ENCODE measurements at regions not wholly inside any gene's neighbourhood (a gene's known extent, or its start where the extent isn't known, plus 50 kb on each side); places are given as distances from the start of the nearest gene placed in this dataset.

DNA sequence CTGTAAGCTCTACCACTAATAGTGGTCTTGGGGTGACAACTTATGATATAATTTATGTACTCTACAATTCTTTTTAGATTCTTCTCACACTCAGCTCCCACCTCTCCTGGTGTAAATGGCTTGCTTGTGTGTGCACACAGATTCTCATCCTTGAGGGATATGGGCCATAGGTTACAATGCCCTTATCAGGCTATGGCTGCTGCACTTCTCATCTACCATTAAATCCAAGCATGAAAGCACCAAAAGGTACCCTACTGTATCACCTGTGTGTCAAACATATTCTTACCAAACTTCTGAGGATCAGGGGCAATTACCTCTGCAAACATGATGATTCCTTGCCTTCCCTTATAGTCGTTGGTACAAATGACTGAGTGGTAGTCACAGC, 891.9 kb downstream of the SQOR start:
- Mint-ChIP-seq H3K36me3 (ENCODE audit: low read depth) (no peaks in the 10 kb centered on the region), H3K4me3 (no peak overlapping the region)
- ATAC-seq = no peak

DNA sequence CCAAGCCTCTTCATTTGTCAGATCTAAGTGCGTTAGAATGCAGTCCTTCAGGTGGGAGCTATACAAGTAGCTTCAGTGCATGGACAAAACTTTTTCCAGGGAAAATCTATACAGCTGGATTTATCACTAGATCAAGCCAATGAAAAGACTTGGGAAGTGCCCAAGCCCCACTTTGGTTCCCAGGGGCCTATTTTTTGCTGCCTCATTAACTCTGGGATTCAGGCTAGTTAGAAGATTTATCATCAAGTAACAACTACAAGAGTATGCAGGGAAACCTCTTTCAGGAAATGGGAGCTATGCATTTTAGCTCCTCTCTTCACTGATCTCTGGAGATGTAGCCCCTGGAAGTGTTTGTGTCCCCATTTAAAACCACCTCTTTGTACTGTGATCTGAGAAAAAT, 908.8 kb downstream of the SQOR start:
- ATAC-seq = no peak
- H3K4me1 Mint-ChIP-seq = no peaks in the 10 kb centered on the region
- H3K36me3 Mint-ChIP-seq (ENCODE audit: low read depth) = no peaks in the 10 kb centered on the region
- H3K27me3 Mint-ChIP-seq = no peaks in the 10 kb centered on the region
- no peak for DNase-seq
- H3K27ac Mint-ChIP-seq = no peak overlapping the region
- no peak overlapping the region for H3K4me3 Mint-ChIP-seq
- H3K9me3 ChIP-seq (ENCODE audit: control insufficient read depth, low read length, poor library complexity, severe bottlenecking) = no peaks in the 10 kb centered on the region

More for the DNA sequence above, 891.9 kb downstream of the SQOR start:
- H3K27ac Mint-ChIP-seq = no peak overlapping the region
- H3K4me1 Mint-ChIP-seq = no peaks in the 10 kb centered on the region
- H3K27me3 Mint-ChIP-seq = no peaks in the 10 kb centered on the region
- H3K9me3 ChIP-seq (ENCODE audit: control insufficient read depth, low read length, poor library complexity, severe bottlenecking) = no peaks in the 10 kb centered on the region
- no peak for DNase-seq

DNA sequence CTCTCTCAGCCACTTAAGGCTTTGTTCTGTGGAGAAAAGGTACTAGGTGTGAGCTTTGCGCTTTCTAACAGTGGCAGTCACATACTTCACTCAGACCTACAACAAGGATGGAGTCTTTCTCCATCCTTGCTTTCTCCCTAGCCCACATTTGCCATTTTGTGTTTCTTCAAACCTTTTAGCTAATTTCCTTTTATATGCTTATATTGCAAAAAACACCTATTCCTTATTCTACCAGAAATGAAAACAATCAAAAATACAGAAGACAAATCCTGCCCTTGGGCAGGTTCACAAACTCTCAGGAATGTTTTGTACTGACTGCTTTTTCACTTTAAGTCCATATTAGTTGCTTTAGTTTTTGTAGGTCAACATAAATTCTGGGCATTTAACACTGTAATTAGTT, 914.2 kb downstream of the SQOR start:
- ATAC-seq = no peak
- Mint-ChIP-seq H3K27me3 (no peaks in the 10 kb centered on the region), H3K27ac (no peak overlapping the region), H3K36me3 (ENCODE audit: low read depth) (no peaks in the 10 kb centered on the region), H3K4me3 (no peak overlapping the region), H3K4me1 (no peaks in the 10 kb centered on the region)
- no peaks in the 10 kb centered on the region for H3K9me3 ChIP-seq (ENCODE audit: control insufficient read depth, low read length, poor library complexity, severe bottlenecking)
- no peak for DNase-seq

DNA sequence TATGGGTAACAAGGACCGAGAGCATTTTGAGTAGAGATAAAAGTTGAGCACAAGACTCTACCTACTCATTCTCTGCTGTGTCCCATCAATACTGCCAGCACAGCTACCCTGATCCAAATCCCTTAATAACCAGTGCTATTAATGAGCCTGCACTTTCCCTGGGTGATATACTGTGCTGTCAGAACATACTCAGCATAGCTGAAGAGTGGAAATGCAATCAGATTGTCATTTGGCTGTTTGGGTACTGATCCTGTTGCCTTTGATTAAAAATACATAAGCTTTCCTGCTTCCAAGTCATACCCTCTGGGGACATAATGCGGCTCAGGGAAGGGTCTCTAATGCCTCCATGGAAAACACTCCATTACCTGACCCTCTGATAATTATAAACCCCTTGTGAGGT, 917.5 kb downstream of the SQOR start:
- no peak overlapping the region for H3K4me3 Mint-ChIP-seq
- H3K4me1 Mint-ChIP-seq = no peaks in the 10 kb centered on the region
- no peak for ATAC-seq
- no peaks in the 10 kb centered on the region for H3K9me3 ChIP-seq (ENCODE audit: control insufficient read depth, low read length, poor library complexity, severe bottlenecking)
- no peaks in the 10 kb centered on the region for H3K27me3 Mint-ChIP-seq
- no peak overlapping the region for H3K27ac Mint-ChIP-seq
- no peak for DNase-seq
- no peaks in the 10 kb centered on the region for H3K36me3 Mint-ChIP-seq (ENCODE audit: low read depth)

DNA sequence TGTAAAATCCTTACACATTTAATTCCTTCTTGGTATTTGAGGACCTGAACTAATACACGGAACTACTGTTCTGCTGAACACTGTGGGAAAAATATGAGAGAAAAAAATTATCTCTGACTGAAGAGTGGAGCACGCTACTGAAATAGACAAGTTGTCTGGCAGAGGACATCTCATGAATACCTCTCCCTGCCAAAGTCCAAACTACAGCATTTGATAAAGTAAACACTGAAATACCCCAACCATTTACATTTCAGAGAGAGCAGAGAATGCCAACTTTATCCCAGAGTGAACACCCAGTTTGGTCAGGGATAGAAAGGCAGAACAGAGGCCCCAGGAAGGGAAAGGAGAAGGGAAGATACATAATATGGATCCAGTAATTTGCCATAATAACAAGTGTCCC, 920.7 kb downstream of the SQOR start:
- ATAC-seq = no peak
- DNase-seq = no peak
- Mint-ChIP-seq H3K36me3 (ENCODE audit: low read depth) (no peaks in the 10 kb centered on the region), H3K4me1 (no peaks in the 10 kb centered on the region), H3K27me3 (no peaks in the 10 kb centered on the region), H3K4me3 (no peak overlapping the region), H3K27ac (no peak overlapping the region)
- no peaks in the 10 kb centered on the region for H3K9me3 ChIP-seq (ENCODE audit: control insufficient read depth, low read length, poor library complexity, severe bottlenecking)

DNA sequence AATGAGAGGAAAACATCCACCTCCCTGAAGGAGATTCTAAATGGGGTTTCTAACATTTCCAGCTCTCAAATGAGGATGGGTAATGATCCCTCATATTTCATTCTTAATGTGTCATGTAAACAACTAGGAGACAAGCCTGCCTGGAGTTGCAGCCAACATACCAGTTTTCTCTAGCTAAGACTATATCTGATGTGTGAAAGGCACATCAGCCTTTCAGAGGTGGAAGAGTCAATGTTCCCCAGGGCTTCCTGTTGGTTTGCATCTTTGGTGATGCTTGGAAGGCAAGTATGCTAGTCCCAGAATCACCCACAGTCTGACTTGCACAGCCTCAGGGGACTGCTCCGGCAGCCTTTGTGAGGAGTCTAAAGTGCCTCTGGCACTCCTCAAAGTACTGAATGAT, 921.2 kb downstream of the SQOR start:
- no peaks in the 10 kb centered on the region for H3K27me3 Mint-ChIP-seq
- ATAC-seq (no peak), DNase-seq (no peak)
- no peaks in the 10 kb centered on the region for H3K9me3 ChIP-seq (ENCODE audit: control insufficient read depth, low read length, poor library complexity, severe bottlenecking)
- H3K36me3 Mint-ChIP-seq (ENCODE audit: low read depth) = no peaks in the 10 kb centered on the region
- H3K4me1 Mint-ChIP-seq = no peaks in the 10 kb centered on the region
- no peak overlapping the region for H3K4me3 Mint-ChIP-seq
- H3K27ac Mint-ChIP-seq = no peak overlapping the region

DNA sequence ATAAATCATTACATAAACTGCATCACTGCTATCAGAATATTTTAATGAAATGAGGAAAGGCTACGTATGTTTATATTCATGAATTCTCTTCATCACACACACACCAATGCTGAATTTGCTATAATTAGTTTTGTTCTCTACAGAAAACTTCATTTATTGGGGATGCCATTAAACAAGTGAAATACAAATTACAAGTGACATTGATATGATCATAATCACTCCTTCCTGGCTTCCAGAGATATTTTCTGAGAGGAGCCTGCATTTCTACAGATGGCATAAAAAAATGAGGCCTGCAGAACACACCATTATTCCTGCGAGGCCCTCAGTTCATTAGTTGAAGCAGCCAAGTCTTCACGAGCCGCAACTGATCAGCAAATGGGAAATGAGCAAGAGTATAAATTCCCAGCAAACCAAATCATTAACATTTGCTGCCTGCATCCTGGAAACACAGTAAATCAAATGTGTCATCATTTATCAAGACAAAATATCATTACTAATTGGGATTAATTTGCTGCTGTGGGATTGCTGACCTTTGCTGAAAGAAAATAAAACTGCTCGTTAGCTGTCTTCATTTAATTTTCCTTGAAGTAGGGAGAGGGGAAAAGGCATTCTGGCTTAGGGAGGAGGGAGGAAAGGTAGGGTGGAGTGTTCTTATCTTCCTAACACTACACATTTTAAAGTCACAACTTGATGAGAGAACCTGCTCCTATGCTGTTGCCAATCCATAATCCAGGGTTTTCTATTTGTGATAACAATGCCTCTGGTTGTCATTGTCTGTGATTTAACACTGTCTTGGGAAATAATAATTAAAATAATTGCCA, 921.9 kb downstream of the SQOR start:
- no peak for ATAC-seq
- Mint-ChIP-seq H3K4me3 (no peak overlapping the region), H3K27me3 (no peaks in the 10 kb centered on the region)

DNA sequence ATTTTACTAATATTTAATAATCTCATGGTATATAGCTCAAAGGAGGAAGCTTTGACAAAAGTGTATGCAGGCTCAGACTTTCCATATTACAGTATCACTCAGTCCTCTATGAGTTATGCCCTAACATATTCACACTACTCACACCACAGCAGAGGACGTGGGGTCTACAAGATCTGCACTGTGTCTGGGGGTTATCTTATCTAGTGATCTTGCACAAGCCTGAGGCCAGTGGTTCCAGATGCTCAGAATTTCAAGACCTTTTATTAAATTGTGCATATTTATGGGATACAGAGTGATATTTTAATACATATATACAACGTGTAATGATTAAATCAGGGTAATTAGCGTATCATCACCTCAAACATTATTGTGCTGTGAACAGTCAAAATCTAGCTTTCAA, 933.1 kb downstream of the SQOR start:
- Mint-ChIP-seq H3K4me1 (no peaks in the 10 kb centered on the region), H3K27ac (no peak overlapping the region), H3K27me3 (no peaks in the 10 kb centered on the region), H3K4me3 (no peak overlapping the region), H3K36me3 (ENCODE audit: low read depth) (no peaks in the 10 kb centered on the region)
- no peak for ATAC-seq
- DNase-seq = no peak
- no peaks in the 10 kb centered on the region for H3K9me3 ChIP-seq (ENCODE audit: control insufficient read depth, low read length, poor library complexity, severe bottlenecking)

More for the DNA sequence above, 921.9 kb downstream of the SQOR start:
- Mint-ChIP-seq H3K27ac (no peak overlapping the region), H3K4me1 (no peaks in the 10 kb centered on the region), H3K36me3 (ENCODE audit: low read depth) (no peaks in the 10 kb centered on the region)
- DNase-seq = no peak
- no peaks in the 10 kb centered on the region for H3K9me3 ChIP-seq (ENCODE audit: control insufficient read depth, low read length, poor library complexity, severe bottlenecking)

DNA sequence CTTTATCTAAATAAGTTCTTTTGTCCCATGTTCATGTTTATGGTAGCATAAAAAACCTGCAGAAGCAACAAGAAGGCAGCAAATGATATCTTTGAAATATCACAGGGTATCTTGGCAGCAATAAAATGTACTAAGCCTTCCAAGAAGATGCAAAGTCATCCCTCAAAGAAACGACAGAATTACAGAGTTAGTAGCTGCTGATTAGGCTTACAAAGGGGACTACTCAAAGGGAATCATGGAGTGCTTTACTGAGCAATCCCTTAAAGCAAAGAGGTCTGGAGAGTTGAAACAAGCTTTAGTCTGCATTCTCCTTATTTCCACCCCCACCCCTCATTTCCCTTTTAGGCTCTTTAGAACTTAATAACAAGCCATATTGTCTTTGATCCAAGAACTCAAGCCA, 935.0 kb downstream of the SQOR start:
- Mint-ChIP-seq H3K27ac (no peak overlapping the region), H3K4me3 (no peak overlapping the region), H3K36me3 (ENCODE audit: low read depth) (no peaks in the 10 kb centered on the region), H3K4me1 (no peaks in the 10 kb centered on the region), H3K27me3 (no peaks in the 10 kb centered on the region)
- DNase-seq (no peak), ATAC-seq (no peak)
- no peaks in the 10 kb centered on the region for H3K9me3 ChIP-seq (ENCODE audit: control insufficient read depth, low read length, poor library complexity, severe bottlenecking)

DNA sequence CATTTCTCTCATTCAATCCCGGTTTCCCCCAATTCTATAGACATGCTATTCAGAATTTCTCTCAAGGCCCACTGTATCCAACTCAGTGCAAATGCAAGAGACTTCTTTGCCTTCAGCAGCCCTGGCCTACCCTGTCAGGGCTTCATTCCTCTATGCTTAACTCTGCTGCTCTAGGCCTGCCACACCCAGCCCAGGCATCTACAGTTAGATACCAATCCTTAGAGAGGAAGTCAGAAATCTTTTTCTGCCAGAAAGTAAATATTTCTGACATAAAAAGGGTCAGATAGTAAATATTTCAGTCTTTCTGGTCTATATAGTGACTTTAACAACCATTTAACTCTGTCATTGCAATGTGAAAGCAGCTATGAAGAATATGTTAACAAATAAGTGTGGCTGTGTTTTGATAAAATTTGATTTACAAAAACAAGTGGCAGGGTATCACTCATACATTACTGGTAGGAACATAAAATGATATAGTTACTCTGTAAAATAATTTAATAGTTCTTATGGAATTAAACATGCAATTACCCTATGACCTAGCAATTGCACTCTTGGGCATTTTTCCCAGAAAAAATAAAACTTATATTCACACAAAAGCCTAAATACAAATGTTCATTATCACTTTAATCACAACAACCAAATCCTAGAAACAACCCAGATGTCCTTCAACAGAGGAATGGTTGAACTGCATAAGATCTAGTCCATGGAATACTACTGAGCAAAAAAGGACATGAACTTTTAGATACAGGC, 942.0 kb downstream of the SQOR start:
- ATAC-seq (no peak), DNase-seq (no peak)
- H3K9me3 ChIP-seq (ENCODE audit: control insufficient read depth, low read length, poor library complexity, severe bottlenecking) = no peaks in the 10 kb centered on the region
- H3K36me3 Mint-ChIP-seq (ENCODE audit: low read depth) = no peaks in the 10 kb centered on the region
- H3K4me3 Mint-ChIP-seq = no peak overlapping the region
- no peak overlapping the region for H3K27ac Mint-ChIP-seq
- no peaks in the 10 kb centered on the region for H3K27me3 Mint-ChIP-seq
- no peaks in the 10 kb centered on the region for H3K4me1 Mint-ChIP-seq

DNA sequence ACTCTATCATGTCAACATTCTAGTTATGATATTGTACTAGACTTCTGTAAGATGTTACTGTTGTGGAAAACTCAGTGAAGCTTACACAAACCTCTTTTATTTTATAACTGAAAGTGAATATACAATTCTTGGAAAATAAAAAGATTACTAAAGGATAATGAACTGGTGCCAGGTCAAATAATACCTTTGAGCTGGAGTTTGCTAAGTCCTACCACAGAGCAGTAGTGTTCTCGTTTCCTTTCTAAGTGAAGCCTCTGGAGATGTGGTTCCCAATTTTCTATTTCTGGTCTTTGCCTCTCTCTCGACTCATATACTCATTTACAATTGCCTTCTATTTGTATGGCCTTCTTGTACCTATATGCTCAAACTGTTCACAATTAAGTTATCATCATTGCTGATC, 942.9 kb downstream of the SQOR start:
- no peak for ATAC-seq
- no peaks in the 10 kb centered on the region for H3K9me3 ChIP-seq (ENCODE audit: control insufficient read depth, low read length, poor library complexity, severe bottlenecking)
- DNase-seq = no peak
- Mint-ChIP-seq H3K4me1 (no peaks in the 10 kb centered on the region), H3K27me3 (no peaks in the 10 kb centered on the region), H3K27ac (no peak overlapping the region), H3K36me3 (ENCODE audit: low read depth) (no peaks in the 10 kb centered on the region), H3K4me3 (no peak overlapping the region)

DNA sequence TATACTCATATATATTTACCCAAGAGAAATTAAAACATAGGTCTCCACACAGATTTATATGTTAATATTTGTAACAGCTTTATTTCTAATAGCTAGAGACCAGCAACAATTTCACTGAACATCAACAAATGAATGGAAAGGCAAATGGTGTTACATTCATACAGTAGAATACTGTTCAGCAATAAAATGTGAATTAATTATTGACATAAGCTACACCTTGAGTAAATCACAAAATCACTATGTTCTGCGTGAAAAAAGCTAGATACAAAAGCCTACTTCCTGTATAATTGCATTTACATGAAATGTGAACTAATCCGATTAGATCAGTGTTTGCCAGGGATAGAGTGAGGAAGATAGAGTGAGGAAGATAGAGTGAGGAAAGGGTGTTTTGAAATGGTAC, 945.7 kb downstream of the SQOR start:
- no peaks in the 10 kb centered on the region for H3K4me1 Mint-ChIP-seq

DNA sequence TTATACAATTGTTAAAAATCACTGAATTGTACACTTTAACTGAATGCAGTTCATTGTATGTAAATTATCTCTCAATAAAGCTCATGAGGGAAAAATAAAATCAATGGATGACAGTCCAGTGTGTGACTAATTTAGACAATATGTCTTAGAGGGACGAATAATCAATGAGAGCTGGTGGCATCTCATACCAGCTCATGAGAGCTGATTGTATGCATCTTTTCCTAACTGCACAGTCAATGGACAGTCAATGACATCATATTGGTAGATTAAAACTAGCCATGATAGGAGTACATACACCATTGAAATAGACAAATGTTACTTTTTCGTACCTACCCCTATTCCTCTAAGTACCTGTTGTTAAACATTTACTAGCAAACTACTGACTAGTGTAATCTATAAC, 946.1 kb downstream of the SQOR start:
- Mint-ChIP-seq H3K27ac (no peak overlapping the region), H3K36me3 (ENCODE audit: low read depth) (no peaks in the 10 kb centered on the region), H3K4me3 (no peak overlapping the region), H3K4me1 (no peaks in the 10 kb centered on the region), H3K27me3 (no peaks in the 10 kb centered on the region)
- ATAC-seq (no peak), DNase-seq (no peak)
- no peaks in the 10 kb centered on the region for H3K9me3 ChIP-seq (ENCODE audit: control insufficient read depth, low read length, poor library complexity, severe bottlenecking)

More for the DNA sequence above, 945.7 kb downstream of the SQOR start:
- Mint-ChIP-seq H3K4me3 (no peak overlapping the region), H3K36me3 (ENCODE audit: low read depth) (no peaks in the 10 kb centered on the region), H3K27me3 (no peaks in the 10 kb centered on the region), H3K27ac (no peak overlapping the region)
- no peak for ATAC-seq
- DNase-seq = no peak
- H3K9me3 ChIP-seq (ENCODE audit: control insufficient read depth, low read length, poor library complexity, severe bottlenecking) = no peaks in the 10 kb centered on the region

DNA sequence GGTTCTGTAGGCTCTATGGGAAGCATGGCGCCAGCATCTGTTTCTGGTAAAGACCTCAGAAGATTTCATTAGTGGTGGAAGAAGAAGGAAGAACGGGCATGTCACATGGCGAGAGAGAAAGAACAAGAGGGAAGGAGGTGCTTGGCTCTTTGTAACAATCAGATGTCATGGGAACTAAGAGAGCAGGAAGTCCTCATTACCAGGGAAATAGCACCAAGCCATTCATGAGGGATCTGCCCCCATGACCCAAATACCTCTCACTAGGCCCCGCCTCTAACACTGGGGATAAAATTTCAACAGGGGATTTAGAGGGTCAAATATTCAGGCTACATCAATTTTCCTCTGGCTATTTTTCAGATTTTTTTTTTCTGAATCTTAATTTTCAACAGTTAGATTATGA, 954.3 kb downstream of the SQOR start:
- DNase-seq (no peak), ATAC-seq (no peak)
- Mint-ChIP-seq H3K36me3 (ENCODE audit: low read depth) (no peaks in the 10 kb centered on the region), H3K4me3 (no peak overlapping the region), H3K27ac (no peak overlapping the region), H3K27me3 (no peaks in the 10 kb centered on the region), H3K4me1 (no peaks in the 10 kb centered on the region)
- H3K9me3 ChIP-seq (ENCODE audit: control insufficient read depth, low read length, poor library complexity, severe bottlenecking) = no peaks in the 10 kb centered on the region
